ENCODE measurements at regions not wholly inside any gene's neighbourhood (a gene's known extent, or its start where the extent isn't known, plus 50 kb on each side); places are given as distances from the start of the nearest gene placed in this dataset.

GRCh38 chr9:95574866-95575553, 58.2 kb upstream of the PTCH1 start:
- TF ChIP-seq, protein P1, sequence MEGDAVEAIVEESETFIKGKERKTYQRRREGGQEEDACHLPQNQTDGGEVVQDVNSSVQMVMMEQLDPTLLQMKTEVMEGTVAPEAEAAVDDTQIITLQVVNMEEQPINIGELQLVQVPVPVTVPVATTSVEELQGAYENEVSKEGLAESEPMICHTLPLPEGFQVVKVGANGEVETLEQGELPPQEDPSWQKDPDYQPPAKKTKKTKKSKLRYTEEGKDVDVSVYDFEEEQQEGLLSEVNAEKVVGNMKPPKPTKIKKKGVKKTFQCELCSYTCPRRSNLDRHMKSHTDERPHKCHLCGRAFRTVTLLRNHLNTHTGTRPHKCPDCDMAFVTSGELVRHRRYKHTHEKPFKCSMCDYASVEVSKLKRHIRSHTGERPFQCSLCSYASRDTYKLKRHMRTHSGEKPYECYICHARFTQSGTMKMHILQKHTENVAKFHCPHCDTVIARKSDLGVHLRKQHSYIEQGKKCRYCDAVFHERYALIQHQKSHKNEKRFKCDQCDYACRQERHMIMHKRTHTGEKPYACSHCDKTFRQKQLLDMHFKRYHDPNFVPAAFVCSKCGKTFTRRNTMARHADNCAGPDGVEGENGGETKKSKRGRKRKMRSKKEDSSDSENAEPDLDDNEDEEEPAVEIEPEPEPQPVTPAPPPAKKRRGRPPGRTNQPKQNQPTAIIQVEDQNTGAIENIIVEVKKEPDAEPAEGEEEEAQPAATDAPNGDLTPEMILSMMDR (IDR thresholded peaks at IDR 0.05) = no peak
- Histone ChIP-seq H3K4me2 (replicated peaks; ENCODE audit: extremely low read depth, low read length, poor library complexity, severe bottlenecking) (no peak overlapping the region), H3K79me2 (ENCODE audit: insufficient read depth, low read length) (no peaks in the 10 kb centered on the region), H3K27ac (ENCODE audit: low read depth in 1 of 2, low read length in 2 of 2) (no peak overlapping the region), H4K20me1 (ENCODE audit: insufficient read depth, low read length) (no peaks in the 10 kb centered on the region), H3K36me3 (replicated peaks in 1 of 2; ENCODE audit: control insufficient read depth in 1 of 2, insufficient read depth in 2 of 2, low read length in 2 of 2) (no peaks in the 10 kb centered on the region), H3K9me3 (replicated peaks in 1 of 2; ENCODE audit: control insufficient read depth in 1 of 2, insufficient read depth in 1 of 2, low read length in 2 of 2) (no peaks in the 10 kb centered on the region), H3K4me3 (replicated peaks in 1 of 3; ENCODE audit: low read depth in 2 of 3, low read length in 3 of 3) (no peak overlapping the region), H3K4me1 (ENCODE audit: control insufficient read depth in 1 of 2, insufficient read depth in 2 of 2, low read length in 2 of 2) (no peaks in the 10 kb centered on the region), H3K27me3 (ENCODE audit: control insufficient read depth in 2 of 2, insufficient read depth in 2 of 2, low read length in 2 of 2) (peaks cover 2 to 13% of the 10 kb centered on the region in 2 donors), H3K9ac (ENCODE audit: insufficient read depth, low read length, poor library complexity, severe bottlenecking) (no peak overlapping the region), H2AFZ (ENCODE audit: insufficient read depth, low read depth, low read length, poor library complexity, severe bottlenecking) (no peak overlapping the region)
- 83% methylated on average over 13 of the region's 14 CpGs for WGBS (ENCODE audit: insufficient coverage)
- no peak overlapping the region for H3K4me3 Mint-ChIP-seq
- no peak overlapping the region for H3K27ac Mint-ChIP-seq
- peaks cover 0 to 6% (median 0%) of the 10 kb centered on the region in 7 donors for H3K9me3 Mint-ChIP-seq
- H3K4me1 Mint-ChIP-seq = peaks cover 2% of the 10 kb centered on the region
- peaks cover 14 to 20% (median 20%) of the 10 kb centered on the region in 3 donors for H3K27me3 Mint-ChIP-seq (ENCODE audit: low read depth in 3 of 3)
- no peak for DNase-seq
- no peaks in the 10 kb centered on the region for H3K36me3 Mint-ChIP-seq
- intact Hi-C loops (cut with micrococcal nuclease) = no loop called here

GRCh38 chr9:95574176-95574575, 57.4 kb upstream of the PTCH1 start:
- TF ChIP-seq, protein P1 (IDR thresholded peaks at IDR 0.05) = no peak
- Mint-ChIP-seq H3K4me3 (no peak overlapping the region), H3K9me3 (peaks cover 0 to 9% (median 1%) of the 10 kb centered on the region in 7 donors), H3K27me3 (ENCODE audit: low read depth in 3 of 3) (peaks cover 18 to 23% (median 22%) of the 10 kb centered on the region in 3 donors), H3K4me1 (peaks cover 4% of the 10 kb centered on the region), H3K36me3 (no peaks in the 10 kb centered on the region), H3K27ac (no peak overlapping the region)
- Histone ChIP-seq H3K9me3 (replicated peaks in 1 of 2; ENCODE audit: control insufficient read depth in 1 of 2, insufficient read depth in 1 of 2, low read length in 2 of 2) (no peaks in the 10 kb centered on the region), H3K4me3 (replicated peaks in 1 of 3; ENCODE audit: low read depth in 2 of 3, low read length in 3 of 3) (no peak overlapping the region), H2AFZ (ENCODE audit: insufficient read depth, low read depth, low read length, poor library complexity, severe bottlenecking) (no peak overlapping the region), H3K27me3 (ENCODE audit: control insufficient read depth in 2 of 2, insufficient read depth in 2 of 2, low read length in 2 of 2) (peaks cover 2 to 19% of the 10 kb centered on the region in 2 donors), H3K27ac (ENCODE audit: low read depth in 1 of 2, low read length in 2 of 2) (no peak overlapping the region), H3K9ac (ENCODE audit: insufficient read depth, low read length, poor library complexity, severe bottlenecking) (no peak overlapping the region), H3K36me3 (replicated peaks in 1 of 2; ENCODE audit: control insufficient read depth in 1 of 2, insufficient read depth in 2 of 2, low read length in 2 of 2) (no peaks in the 10 kb centered on the region), H4K20me1 (ENCODE audit: insufficient read depth, low read length) (no peaks in the 10 kb centered on the region), H3K4me1 (ENCODE audit: control insufficient read depth in 1 of 2, insufficient read depth in 2 of 2, low read length in 2 of 2) (no peaks in the 10 kb centered on the region), H3K79me2 (ENCODE audit: insufficient read depth, low read length) (no peaks in the 10 kb centered on the region), H3K4me2 (replicated peaks; ENCODE audit: extremely low read depth, low read length, poor library complexity, severe bottlenecking) (no peak overlapping the region)
- intact Hi-C loops (cut with micrococcal nuclease) = no loop called here
- DNase-seq = no peak
- 73% methylated on average over 16 of the region's 16 CpGs for WGBS (ENCODE audit: insufficient coverage)
